ENCODE measurements at regions not wholly inside any gene's neighbourhood (a gene's known extent, or its start where the extent isn't known, plus 50 kb on each side); places are given as distances from the start of the nearest gene placed in this dataset.
A peak's percentile ranks its signal among the peaks of the same experiment; 100 is the strongest.

DNA sequence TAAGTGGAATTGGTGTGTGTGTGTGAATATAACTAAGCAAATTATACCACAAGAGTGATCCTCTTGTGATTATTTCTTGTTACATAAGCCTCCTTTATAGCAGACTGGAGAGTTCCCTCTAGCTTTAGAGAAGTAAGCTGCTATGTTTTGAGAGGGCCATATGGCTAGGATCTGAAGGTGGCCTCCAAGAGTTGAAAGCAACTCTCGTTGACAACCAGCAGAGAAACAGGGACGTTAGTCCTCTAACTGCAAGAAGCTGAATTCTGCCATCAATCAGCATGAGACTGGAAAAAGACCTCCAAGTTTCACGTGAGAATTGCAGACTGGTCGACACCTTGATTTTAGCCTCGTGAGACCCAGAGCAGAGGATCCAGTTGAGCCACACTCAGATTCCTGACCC is 278.5 kb upstream of the ZNF717 start:
- no peak for DNase-seq (ENCODE audit: low read depth)

DNA sequence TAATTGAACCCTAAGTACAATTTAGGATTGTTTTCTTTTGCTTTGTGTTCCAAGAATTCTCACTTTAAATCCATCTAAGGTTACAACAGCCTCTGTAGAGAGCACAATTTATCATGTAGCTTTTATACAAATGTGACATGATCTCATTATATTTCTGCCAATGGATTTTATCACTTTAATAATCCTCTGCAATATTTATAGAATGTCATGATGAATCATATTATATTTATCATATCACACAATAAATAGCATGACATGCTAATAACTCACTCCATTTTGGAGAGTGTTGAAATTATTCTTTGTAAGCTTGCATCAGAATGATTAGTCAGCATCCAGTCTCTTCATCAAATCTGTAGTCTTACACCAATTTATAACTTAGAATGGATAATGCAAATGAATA is 280.6 kb upstream of the ZNF717 start:
- DNase-seq (ENCODE audit: low read depth) = no peak

DNA sequence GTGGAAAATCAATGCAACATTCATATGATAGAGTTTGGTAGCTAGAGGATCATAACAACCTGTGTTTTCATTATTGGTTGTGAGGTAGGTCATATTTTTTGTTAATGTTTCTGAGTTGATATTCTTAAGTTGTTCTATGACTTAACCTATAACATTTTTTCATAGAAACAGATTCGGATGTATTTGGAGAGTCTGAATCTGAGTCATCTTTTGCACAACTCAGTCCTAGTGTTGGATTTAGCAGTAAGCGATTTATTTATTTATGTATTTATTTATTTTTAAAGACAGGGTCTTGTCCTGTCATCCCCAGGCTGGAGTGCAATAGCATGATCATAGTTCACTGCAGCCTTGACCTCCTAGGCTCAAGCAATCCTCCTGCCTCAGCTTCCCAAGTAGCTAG is 292.8 kb upstream of the ZNF717 start:
- DNase-seq (ENCODE audit: low read depth) = no peak

DNA sequence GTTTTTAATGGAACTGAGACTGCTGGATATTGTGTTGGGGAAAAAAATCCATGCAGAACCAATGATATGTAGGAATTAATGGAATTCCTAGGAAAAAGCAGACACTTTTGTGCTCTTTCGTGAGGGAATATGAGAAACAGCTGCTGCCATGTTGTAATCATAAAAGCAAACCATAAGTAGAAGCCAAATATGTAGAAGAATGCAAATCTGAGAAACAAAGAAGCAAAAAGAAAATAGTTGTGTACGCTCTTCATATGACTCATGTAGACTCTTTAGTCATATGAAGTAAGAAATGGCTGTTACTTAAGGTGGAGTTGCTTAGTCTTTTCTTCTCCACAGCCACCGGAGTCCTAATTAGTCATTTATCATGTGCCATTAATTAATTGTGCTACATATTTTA is 298.6 kb upstream of the ZNF717 start:
- DNase-seq (ENCODE audit: low read depth) = no peak

DNA sequence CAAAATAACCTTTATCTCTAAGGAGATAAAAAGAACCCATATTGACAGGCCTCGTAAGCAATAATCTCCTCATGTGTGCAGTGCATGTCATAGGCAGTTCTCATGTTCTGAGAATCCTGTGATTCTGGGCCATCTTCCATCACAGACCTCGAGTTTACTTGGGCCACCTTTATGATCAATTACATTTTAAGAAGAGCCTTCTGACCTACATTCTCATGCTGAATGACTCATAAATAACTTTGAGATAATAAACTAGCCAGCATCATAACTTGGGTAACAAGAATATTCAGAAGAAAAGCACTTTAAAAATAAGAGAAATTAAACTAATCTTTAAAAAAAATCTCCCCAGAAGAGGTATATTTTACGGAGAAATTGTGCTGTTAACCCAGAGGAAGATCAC is 310.7 kb upstream of the ZNF717 start:
- DNase-seq (ENCODE audit: low read depth) = no peak

DNA sequence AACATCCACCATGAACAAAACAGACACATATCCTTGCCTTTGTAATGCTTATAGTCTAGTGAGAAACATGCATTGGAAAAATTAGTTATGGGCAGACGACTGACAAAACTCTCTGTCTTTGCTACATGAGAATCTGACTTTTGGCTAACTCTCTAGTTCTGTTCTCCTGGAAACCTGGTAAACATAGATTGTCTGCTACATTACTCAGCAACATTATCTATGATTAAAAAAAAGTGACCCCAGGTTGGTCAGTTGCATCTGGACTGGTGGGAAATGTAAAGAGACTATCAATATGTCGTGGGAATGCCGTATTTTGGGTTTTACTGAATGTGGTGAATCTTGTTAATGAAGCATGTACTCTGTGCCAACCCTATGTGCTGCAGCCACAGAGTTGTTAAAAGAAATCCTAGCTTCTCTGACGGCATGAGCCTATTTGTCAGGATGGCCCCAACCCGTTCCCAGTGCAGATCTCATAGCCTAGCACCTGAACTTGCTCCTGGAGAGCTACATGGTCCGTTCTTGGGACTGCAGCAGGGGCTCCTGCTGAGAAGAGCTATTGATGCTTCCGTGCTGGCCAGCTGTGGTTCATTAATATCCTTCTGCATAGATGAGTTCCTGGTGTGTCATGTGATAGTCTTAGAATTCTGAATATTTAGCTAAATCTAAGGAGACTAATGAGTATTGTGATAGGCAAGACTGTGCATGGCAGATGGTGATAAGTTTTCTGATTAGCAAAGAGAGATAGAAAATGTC is 311.7 kb upstream of the ZNF717 start:
- DNase-seq (ENCODE audit: low read depth) = no peak

DNA sequence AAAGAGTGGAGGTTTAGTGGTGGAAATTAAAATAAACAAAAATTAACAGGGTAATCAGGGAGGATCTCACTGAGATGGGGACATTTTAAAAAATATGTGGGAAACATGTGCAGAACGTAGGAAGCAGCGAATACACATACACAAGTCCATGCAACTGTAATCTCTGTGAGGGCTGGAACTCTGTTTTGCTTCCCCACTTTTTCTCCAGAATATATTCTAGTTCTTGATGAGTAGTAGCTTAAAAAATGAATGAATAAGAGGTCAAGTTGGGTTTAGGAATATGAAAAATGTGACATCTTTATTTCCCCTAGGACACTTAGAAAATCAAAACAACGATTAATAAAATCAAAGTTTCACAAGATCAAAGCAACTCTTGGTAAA is 312.2 kb upstream of the ZNF717 start:
- no peak for DNase-seq (ENCODE audit: low read depth)

DNA sequence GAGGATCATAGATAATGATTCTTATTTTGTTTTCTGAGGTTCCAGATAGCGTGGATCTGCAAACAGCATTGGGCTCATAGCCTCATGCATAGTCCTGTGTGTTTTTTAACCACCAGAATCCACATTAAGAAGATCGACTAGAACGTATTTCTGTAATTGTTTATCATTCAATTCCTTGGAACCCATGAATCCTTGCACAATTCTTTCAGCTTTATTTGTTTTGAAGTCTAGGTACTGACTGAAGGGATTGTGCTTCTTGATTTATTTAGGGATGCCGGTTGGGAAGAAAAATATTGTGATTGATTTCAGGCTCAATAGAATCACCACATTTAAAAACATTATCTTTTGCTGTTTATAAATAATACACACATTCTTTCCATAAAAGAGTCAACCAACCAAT is 314.6 kb upstream of the ZNF717 start:
- DNase-seq (ENCODE audit: low read depth) = no peak

DNA sequence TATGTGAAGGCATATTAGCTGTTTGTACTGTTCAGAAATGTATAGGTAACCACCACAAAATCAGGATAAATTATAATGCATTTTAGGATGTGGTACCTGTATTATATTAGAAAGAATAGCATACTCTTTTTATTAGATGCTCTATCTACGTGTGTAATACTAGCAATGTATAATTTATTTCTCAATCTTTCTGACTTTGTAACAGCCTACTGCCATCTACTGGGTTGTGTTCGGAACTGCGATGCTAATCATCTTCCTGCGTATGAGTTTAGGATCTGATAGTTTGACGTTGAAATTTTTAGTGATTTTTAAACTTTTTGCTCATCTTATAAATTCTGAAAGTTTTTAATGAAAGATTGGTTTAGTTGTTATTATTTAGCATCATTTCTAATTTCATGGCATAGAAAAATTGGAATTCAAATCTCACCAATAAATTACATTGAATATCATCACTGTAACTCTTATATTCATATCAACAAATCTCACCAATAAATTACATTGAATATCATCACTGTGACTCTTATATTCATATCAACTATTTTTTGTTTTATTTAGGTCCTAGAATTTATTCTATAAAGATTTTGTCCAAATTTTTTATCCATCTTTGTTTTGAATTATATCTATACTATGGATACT is 322.7 kb upstream of the ZNF717 start:
- peak; percentile 26 for DNase-seq (ENCODE audit: low read depth)

DNA sequence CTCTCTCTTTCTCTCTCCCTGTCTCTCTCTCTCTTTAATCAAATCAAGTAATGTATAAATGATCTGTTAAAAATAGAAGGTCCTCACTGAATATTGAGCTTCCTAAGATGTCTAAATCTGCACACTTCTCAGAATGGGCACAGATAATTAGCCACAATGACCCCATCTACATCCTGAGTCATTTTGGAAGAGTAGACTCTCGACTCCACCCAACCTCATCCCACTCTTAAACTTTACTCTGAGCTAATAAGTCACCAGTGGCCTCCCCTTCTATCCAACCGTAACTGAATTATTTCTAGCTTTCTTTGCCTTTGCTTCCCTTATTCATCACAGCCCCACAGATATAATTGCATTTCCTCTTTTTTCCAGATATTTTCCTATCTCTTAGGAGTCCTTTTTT is 326.5 kb upstream of the ZNF717 start:
- no peak for DNase-seq (ENCODE audit: low read depth)

DNA sequence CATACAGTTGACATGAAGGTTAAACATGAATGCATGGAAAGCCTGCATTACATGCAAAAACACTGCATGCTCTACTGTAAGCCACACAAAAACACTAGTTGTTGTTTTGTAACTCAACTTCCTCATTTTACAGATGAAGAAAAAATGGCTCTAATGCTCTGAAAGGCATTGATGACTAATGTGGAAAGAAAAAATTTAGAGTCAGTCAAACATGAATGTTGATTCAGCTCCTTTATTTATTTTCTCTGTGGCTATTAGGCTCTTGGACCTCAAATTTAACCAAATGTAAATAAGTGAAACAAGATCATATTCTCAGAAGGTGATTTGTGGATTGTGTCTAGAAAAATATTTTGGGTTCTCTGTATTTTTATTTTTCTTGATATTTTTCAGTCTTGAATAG is 336.7 kb upstream of the ZNF717 start:
- DNase-seq (ENCODE audit: low read depth) = no peak

DNA sequence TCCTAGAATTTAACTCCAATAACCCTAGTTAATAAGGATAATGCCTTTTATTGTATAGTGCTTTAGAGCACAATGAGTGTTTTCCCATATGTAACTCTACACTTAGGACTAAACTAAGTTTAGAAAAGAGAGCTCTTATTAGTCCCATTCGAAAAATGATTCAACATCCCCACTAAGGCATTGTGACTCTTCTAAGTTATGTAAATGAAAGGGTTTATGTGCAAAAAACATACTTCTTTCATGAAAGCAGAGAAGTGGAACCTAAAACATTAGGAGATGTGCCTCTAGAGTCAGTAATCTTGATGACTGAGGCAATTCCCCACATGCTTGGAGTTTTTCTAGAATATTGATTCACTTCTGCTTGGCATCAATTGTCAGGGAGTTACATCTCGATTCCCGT is 344.1 kb upstream of the ZNF717 start:
- no peak for DNase-seq (ENCODE audit: low read depth)

DNA sequence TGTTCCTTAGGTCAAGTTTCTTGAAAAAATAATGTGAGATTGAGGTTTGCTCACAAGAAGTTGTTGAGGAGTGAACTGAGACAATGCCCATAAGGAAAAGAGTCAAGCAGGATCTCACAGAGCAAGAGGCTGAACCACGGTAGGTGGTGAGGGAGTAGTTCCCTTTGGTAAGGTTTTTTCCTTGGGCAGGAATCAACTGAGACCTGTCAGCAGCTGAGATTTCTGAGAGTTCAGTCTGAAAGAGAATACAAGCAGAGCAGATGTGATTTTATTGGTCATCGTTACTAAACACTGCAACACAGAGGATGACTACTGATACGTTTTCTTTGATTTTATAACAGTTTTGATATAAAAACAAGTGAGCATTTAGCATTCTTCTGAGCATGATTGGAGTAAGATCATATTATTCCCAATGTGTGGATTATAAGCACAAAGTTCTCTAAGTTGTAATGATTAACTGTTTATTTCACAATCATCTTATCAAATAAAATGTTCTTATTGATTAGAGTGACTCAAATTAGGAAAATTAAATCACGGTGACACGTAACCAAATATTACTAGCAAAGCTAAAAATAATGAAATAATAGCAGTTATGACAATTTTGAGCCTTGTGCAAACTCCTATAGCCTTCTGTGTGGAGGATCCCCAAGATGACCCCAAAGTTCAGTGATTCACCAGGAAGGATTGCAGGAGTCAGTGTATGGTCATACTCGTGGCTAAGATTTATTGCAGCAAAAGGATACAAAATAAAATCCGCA is 346.2 kb upstream of the ZNF717 start:
- no peak for DNase-seq (ENCODE audit: low read depth)

DNA sequence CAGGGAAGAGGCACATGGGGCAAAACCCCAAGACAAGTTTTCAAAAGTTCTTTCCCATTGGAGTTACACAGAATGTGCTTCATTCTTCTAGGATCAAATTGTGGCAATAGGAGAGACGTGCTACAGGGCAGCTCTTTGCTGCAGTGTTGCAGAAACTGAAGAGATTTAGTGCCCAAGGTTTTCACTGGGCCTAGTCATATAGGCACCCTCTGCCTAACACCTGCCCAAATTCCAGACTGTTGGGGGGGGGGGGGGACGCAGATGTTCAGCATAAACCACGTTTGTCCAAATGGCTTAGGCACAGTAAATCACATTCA is 346.8 kb upstream of the ZNF717 start:
- no peak for DNase-seq (ENCODE audit: low read depth)

DNA sequence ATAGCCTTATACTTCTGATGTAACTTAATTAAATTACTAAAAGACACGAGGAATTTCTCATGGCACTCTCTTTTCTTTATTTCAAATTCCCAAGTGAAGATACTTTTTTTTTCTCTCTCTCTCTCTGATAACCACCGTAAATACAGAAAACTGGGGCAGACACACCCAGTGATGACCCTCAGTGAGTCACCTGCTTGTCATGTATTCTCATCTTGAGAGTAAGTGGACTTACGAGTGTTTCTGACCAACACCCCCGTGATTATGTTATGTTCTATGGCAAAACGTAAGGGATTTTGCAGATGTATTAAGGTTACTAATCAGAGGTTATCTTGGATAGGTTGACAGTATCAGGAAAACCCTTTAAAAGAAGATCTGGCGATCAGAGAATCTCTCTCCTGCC is 348.8 kb upstream of the ZNF717 start:
- DNase-seq (ENCODE audit: low read depth) = no peak

DNA sequence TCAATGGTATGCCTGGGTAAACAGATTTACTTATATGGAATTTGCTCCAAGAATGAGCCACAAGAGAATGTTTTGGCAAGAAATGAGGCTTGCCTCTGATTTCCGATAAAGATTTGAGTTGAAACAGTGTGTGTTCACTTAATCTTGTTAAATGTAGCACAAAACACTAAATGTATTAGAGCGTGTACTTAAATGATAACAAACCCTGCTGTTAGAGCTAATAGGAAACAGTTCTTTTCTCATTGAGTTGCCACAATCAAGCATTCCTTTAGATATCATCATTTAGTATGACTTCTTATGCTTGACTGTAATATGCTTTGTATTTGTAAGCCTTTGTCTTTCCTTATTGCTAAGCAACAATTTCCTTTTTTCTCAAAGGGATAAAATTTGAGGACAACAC is 353.6 kb upstream of the ZNF717 start:
- no peak for DNase-seq (ENCODE audit: low read depth)

DNA sequence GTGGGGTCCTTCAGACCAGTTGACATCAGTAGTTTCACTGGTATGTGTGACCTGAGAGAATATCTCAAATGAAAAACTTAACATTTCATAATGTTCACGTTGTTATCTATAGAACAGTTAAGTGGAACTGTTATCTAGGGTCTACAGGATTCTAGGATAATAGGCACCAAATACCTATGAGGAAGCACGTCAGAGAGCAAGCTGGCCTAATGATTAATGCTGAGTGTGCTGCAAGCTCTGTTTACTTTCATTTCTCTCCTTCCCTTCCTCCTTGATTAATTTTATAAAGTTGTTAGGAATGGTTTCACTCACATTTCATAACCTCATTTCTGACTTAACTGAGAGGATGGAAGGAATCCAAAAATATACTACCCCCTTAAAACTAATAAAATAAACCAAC is 362.5 kb upstream of the ZNF717 start:
- no peak for DNase-seq (ENCODE audit: low read depth)

DNA sequence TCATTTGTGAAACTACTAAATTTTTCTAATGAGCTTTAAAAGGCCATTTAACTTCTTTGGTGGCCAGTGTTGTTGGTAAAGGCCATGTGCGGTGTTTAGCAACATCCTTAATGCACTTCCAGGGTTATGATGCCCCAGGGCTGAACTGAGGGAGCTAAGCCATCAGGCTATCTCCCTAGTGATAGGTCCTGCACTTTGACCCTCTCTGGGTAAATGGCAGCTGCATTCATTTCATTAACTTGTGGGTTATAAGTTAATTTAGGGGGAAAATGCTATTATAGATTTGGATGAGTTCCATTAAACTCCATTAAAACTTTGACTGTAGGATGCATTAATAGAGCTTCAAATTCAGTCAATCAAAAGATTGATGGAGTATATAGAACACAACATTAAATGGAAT is 366.7 kb upstream of the ZNF717 start:
- DNase-seq (ENCODE audit: low read depth) = no peak

DNA sequence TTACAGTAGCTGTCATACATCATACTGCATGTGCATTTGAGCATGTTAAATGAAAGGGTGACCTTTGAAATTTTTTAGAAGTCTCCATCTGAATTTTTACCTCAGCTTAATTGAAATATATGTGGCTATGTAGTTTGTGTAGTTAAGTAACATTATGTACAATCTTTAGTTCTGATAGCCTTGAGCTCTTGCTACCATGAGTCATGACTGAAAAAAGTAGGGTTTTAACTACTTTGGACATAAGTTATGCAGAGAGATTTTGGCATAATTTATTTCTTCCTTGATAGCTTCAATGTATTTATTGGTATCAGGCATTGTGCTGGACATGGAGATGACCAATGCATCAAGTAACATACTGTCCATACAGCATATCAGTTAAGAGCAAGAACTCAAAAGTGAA is 376.5 kb upstream of the ZNF717 start:
- no peak for DNase-seq (ENCODE audit: low read depth)

DNA sequence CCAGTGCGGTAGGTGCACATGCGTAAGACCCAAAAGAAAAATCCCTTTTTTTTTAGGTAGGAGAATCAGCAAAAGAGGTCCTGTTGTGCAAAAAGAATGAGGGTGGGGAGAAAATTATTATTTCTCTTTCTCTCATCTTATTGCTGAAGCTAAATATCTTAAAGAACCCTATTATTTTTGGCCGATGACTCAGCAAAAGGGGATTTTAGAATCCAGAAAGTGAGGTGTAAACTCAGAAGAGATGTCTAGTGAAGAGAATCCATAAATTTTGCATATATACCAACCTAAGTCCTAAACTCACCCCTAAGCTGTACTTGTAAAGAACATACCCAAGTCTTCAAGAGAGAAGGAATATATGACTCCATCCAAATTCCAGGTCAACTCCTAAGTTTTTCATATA is 386.3 kb upstream of the ZNF717 start:
- no peak for DNase-seq (ENCODE audit: low read depth)

DNA sequence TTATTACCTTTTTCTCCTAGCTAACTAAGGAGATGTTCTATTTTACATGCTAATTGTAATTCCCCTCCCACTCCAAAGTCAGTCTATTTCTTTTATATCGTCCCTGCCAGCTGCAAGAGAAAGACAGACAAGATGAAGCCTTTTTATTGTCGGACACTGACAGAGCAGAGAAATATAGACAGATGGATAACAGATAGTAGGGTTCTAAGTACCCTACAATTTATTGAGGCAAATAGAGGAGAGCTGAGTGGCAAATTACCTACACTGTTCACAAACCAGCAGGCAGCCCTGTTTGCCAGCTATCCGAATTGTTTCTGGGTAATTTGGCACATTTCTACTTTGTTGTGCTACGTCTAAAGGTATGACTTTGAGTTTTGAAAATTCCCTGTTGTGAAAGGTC is 392.3 kb upstream of the ZNF717 start:
- DNase-seq (ENCODE audit: low read depth) = no peak

DNA sequence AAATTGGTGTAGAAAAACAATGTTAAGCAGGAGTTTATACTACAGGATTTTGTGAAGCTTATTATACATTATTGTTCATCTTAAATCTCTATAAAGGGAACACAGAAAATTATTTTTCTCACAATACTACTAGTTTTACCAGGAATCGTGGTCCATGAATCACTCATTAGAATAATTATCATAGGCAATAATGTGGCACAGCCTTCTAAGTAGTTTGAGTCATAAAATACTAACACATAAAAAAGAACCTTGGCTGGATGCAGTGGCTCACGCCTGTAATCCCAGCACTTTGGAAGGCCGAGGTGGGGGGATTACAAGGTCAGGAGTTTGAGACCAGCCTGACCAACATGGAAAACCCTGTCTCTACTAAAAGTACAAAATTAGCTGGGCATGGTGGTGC is 393.1 kb upstream of the ZNF717 start:
- DNase-seq (ENCODE audit: low read depth) = no peak

DNA sequence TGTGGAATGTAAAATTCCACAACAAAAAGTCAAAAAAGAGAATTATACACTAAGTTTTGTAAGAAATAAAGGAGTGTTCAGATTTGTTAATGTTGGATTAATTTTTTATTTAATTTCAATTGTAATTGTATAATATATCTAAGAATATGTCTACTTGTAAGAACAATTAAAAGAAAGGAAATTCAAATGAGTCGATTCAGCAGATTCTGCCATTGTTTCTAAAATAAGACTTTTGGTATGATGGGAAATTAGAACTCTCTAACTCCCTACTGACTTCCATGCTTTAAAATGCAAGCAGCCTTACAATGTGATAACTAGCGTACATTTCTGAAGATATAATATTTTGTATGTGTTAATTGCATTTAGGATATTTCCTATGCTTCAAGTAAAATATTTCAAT is 395.9 kb upstream of the ZNF717 start:
- no peak for DNase-seq (ENCODE audit: low read depth)

DNA sequence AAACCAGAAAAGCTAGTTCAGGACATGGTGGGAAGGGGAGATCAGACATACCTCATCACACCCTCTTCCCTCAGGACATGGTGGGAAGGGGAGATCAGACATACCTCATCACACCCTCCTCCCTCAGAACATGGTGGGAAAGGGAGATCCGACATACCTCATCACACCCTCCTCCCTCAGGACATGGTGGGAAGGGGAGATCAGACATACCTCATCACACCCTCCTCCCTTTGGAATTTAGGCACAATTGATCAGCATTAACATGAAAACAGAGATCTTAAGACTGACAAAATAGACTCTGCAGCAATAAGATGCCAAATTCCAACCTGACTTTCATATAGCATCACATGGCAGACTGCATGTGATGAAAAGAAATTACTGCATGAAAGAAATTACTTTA is 412.7 kb upstream of the ZNF717 start:
- no peak for DNase-seq (ENCODE audit: low read depth)

Data from EH (cell line).